HEK293 (cell line): ENCODE measurements at regions not wholly inside any gene's neighbourhood (a gene's known extent, or its start where the extent isn't known, plus 50 kb on each side); places are given as distances from the start of the nearest gene placed in this dataset.

Source experiments
- CTCF ChIA-PET: fragments of 350-600 bp; formaldehyde crosslinking; extraction: SDS; loops from one replicate; lab custom pipeline; 2021; ENCODE audit warnings: antibody characterized with exemption; lab: Yijun Ruan, JAX
- POLR2A ChIA-PET: fragments of 300-600 bp; formaldehyde crosslinking; extraction: SDS; loops from one replicate; lab custom pipeline; 2020; ENCODE audit warnings: antibody characterized with exemption, inconsistent platforms; lab: Yijun Ruan, JAX
- H3K27ac ChIP-seq: fragments of 200-500 bp; sonication (Bioruptor generic); 2 replicates; pipeline ENCODE4 v1.5.1; 2014; ENCODE audit warnings: low read depth, low read length, control low read depth, inconsistent platforms; ENCODE audit errors: extremely low read depth
- H3K36me3 ChIP-seq, 2 experiments: fragments of 200-500 bp in 1 of 2; sonication (Bioruptor generic) in 1 of 2; 1 replicate in 1 of 2; 2 replicates in 1 of 2; pipeline ENCODE4 v1.5.1; 2014 to 2017; ENCODE audit warnings: inconsistent platforms in 2 of 2, low read length in 2 of 2; ENCODE audit not compliant: control insufficient read depth in 2 of 2, insufficient read depth in 1 of 2
- H3K4me1 ChIP-seq: fragments of 200-500 bp; sonication (Bioruptor generic); 2 replicates; pipeline ENCODE4 v1.5.1; 2014; ENCODE audit warnings: mild to moderate bottlenecking, low read length, inconsistent platforms; ENCODE audit not compliant: control insufficient read depth, insufficient read depth
- H3K4me3 ChIP-seq: 2 replicates; pipeline ENCODE4 v1.5.1; 2011; ENCODE audit warnings: low read depth, mild to moderate bottlenecking, control low read depth, low read length, moderate library complexity
- H3K9me3 ChIP-seq: fragments of 200-500 bp; sonication (Bioruptor generic); 2 replicates; pipeline ENCODE4 v1.5.1; 2014; ENCODE audit warnings: low read depth, low read length, inconsistent platforms; ENCODE audit not compliant: control insufficient read depth, insufficient read depth
- GLI2 ChIP-seq: fragments of 450-650 bp; formaldehyde crosslinking; IDR thresholded peaks from 2 replicates; pipeline ENCODE4; 2017; ENCODE audit warnings: missing biosample characterization, missing genetic modification characterization, low read depth, borderline replicate concordance
- GLIS2 ChIP-seq: fragments of 450-650 bp; formaldehyde crosslinking; IDR thresholded peaks from 2 replicates; pipeline ENCODE4 v1.5.1; 2016; ENCODE audit warnings: missing biosample characterization, missing genetic modification characterization
- KLF16 ChIP-seq: fragments of 450-650 bp; formaldehyde crosslinking; IDR thresholded peaks from 2 replicates; pipeline ENCODE4 v1.5.1; 2017; ENCODE audit warnings: missing biosample characterization, missing genetic modification characterization
- KLF17 ChIP-seq: fragments of 450-650 bp; formaldehyde crosslinking; IDR thresholded peaks from 2 replicates; pipeline ENCODE4 v1.5.1; 2016; ENCODE audit warnings: missing biosample characterization, missing genetic modification characterization
- RBAK ChIP-seq: fragments of 450-650 bp; formaldehyde crosslinking; IDR thresholded peaks from 2 replicates; pipeline ENCODE4 v1.5.1; 2016; ENCODE audit warnings: missing biosample characterization, missing genetic modification characterization
- TCF7L2 ChIP-seq: IDR thresholded peaks from 2 replicates; pipeline ENCODE4 v1.6.1; 2011; ENCODE audit warnings: low read depth, mild to moderate bottlenecking, inconsistent platforms, low read length, moderate library complexity, borderline replicate concordance
- TRIM28 ChIP-seq: IDR thresholded peaks from 2 replicates; pipeline ENCODE4 v1.6.1; 2011; ENCODE audit warnings: low read length, control low read depth, borderline replicate concordance
- ZBTB10 ChIP-seq: fragments of 450-650 bp; formaldehyde crosslinking; IDR thresholded peaks from 2 replicates; pipeline ENCODE4 v1.5.1; 2016; ENCODE audit warnings: missing biosample characterization, missing genetic modification characterization
- ZBTB11 ChIP-seq: fragments of 450-650 bp; formaldehyde crosslinking; conservative IDR thresholded peaks from 2 replicates; pipeline ENCODE4 v1.5.1; 2016; ENCODE audit warnings: low read depth, missing biosample characterization, missing genetic modification characterization
- ZNF146 ChIP-seq: fragments of 450-650 bp; formaldehyde crosslinking; IDR thresholded peaks from 2 replicates; pipeline ENCODE4 v1.5.1; 2016; ENCODE audit warnings: missing biosample characterization, missing genetic modification characterization
- ZNF16 ChIP-seq: fragments of 450-650 bp; formaldehyde crosslinking; IDR thresholded peaks from 2 replicates; pipeline ENCODE4 v1.5.1; 2016; ENCODE audit warnings: low read depth, missing biosample characterization, missing genetic modification characterization
- ZNF169 ChIP-seq: fragments of 450-650 bp; formaldehyde crosslinking; IDR thresholded peaks from 2 replicates; pipeline ENCODE4 v1.5.1; 2016; ENCODE audit warnings: missing biosample characterization, missing genetic modification characterization
- ZNF174 ChIP-seq: fragments of 450-650 bp; formaldehyde crosslinking; IDR thresholded peaks from 2 replicates; pipeline ENCODE4 v1.5.0; 2017; ENCODE audit warnings: missing biosample characterization, mild to moderate bottlenecking, missing genetic modification characterization
- ZNF19 ChIP-seq: fragments of 450-650 bp; formaldehyde crosslinking; IDR thresholded peaks from 2 replicates; pipeline ENCODE4; 2016; ENCODE audit warnings: missing biosample characterization, missing genetic modification characterization, low read depth
- ZNF2 ChIP-seq: fragments of 450-650 bp; formaldehyde crosslinking; IDR thresholded peaks from 2 replicates; pipeline ENCODE4 v1.5.1; 2016; ENCODE audit warnings: missing biosample characterization, missing genetic modification characterization
- ZNF202 ChIP-seq: fragments of 450-650 bp; formaldehyde crosslinking; IDR thresholded peaks from 2 replicates; pipeline ENCODE4 v1.5.1; 2016; ENCODE audit warnings: missing biosample characterization, missing genetic modification characterization, borderline replicate concordance
- ZNF311 ChIP-seq: fragments of 450-650 bp; formaldehyde crosslinking; IDR thresholded peaks from 2 replicates; pipeline ENCODE4 v1.5.1; 2017; ENCODE audit warnings: missing biosample characterization, missing genetic modification characterization, borderline replicate concordance
- ZNF341 ChIP-seq: fragments of 450-650 bp; formaldehyde crosslinking; IDR thresholded peaks from 2 replicates; pipeline ENCODE4; 2016; ENCODE audit warnings: low read depth, missing biosample characterization, missing genetic modification characterization
- ZNF350 ChIP-seq: fragments of 450-650 bp; formaldehyde crosslinking; IDR thresholded peaks from 2 replicates; pipeline ENCODE4 v1.5.0; 2017; ENCODE audit warnings: missing biosample characterization, mild to moderate bottlenecking, missing genetic modification characterization
- ZNF548 ChIP-seq: fragments of 450-650 bp; formaldehyde crosslinking; IDR thresholded peaks from 2 replicates; pipeline ENCODE4 v1.5.1; 2016; ENCODE audit warnings: missing biosample characterization, missing genetic modification characterization
- ZNF549 ChIP-seq: fragments of 450-650 bp; IDR thresholded peaks from 2 replicates; pipeline ENCODE4 v1.5.1; 2018; ENCODE audit warnings: missing biosample characterization, missing genetic modification characterization, mild to moderate bottlenecking, inconsistent platforms, moderate library complexity
- ZNF645 ChIP-seq: fragments of 450-650 bp; formaldehyde crosslinking; IDR thresholded peaks from 2 replicates; pipeline ENCODE4; 2016; ENCODE audit warnings: missing biosample characterization, missing genetic modification characterization
- ZNF777 ChIP-seq: fragments of 450-650 bp; formaldehyde crosslinking; IDR thresholded peaks from 2 replicates; pipeline ENCODE4 v1.5.1; 2017; ENCODE audit warnings: missing biosample characterization, missing genetic modification characterization, borderline replicate concordance
- ZSCAN30 ChIP-seq: fragments of 450-650 bp; IDR thresholded peaks from 2 replicates; pipeline ENCODE4 v1.5.1; 2018; ENCODE audit warnings: missing biosample characterization, mild to moderate bottlenecking, missing genetic modification characterization, moderate library complexity

- no peak for TF ChIP-seq ZBTB11 (tag by site-specific recombination)
- TF ChIP-seq KLF16 (tag by site-specific recombination), result no peak
- TF ChIP-seq ZNF549 (tag by site-specific recombination), result no peak
- no peak for TF ChIP-seq GLI2 (tag by site-specific recombination)
- no peak for TF ChIP-seq TCF7L2
- no peak for TF ChIP-seq ZNF777 (tag by site-specific recombination)
- TF ChIP-seq ZNF16 (tag by site-specific recombination), result no peak
- no peak for TF ChIP-seq ZNF311 (tag by site-specific recombination)
- no peak for TF ChIP-seq ZNF548
- no peak for TF ChIP-seq ZNF169 (tag by site-specific recombination)
- TF ChIP-seq GLIS2, result no peak
- TF ChIP-seq ZNF2, result no peak
- no peak for TF ChIP-seq RBAK
- TF ChIP-seq ZSCAN30 (tag by site-specific recombination), result no peak
- TF ChIP-seq TRIM28, result no peak
Measured at GRCh38 chr5:62167561-62168057, 138.4 kb upstream of the KIF2A start (continued).

- Histone ChIP-seq H3K36me3 (no peaks in the 10 kb centered on the region), H3K4me3 (no peak overlapping the region), H3K4me1 (no peaks in the 10 kb centered on the region), H3K27ac (no peak overlapping the region), H3K9me3 (no peaks in the 10 kb centered on the region)
- ChIA-PET POLR2A (no interaction called here), CTCF (interaction anchor here (0.7 kb wide), 1 partner anchor 473 kb away, joined by 3 read pairs; no protein-coding TSS in a partner anchor)
- no peak for TF ChIP-seq ZNF174
- no peak for TF ChIP-seq ZNF350 (tag by site-specific recombination)
- no peak for TF ChIP-seq ZNF202 (tag by site-specific recombination)
- no peak for TF ChIP-seq ZNF645
- TF ChIP-seq ZBTB10 (tag by site-specific recombination), result no peak
- no peak for TF ChIP-seq ZNF341 (tag by site-specific recombination)
- TF ChIP-seq ZNF146, result no peak
- no peak for TF ChIP-seq ZNF19 (tag by site-specific recombination)
- no peak for TF ChIP-seq KLF17 (tag by site-specific recombination)
- no peak for TF ChIP-seq ZSCAN30 (tag by site-specific recombination)
Measured at GRCh38 chr5:62168506-62169281, 137.3 kb upstream of the KIF2A start.
